IMR-90 (cell line): ENCODE measurements at regions not wholly inside any gene's neighbourhood (a gene's known extent, or its start where the extent isn't known, plus 50 kb on each side); places are given as distances from the start of the nearest gene placed in this dataset.

Experiments
- ATAC-seq: fragments of 200-7000 bp; cut with Tn5 transposase; 2 replicates; pipeline ENCODE4 v1.9.1; 2020; ENCODE audit warnings: low read depth, mild to moderate bottlenecking, moderate library complexity
- BruUV-seq: library from RNA; stranded (reverse); fragments of 400-500 nt; replicated peaks from 2 replicates; lab custom pipeline; 2021; lab: Mats Ljungman, UMichigan
- CTCF ChIA-PET: fragments of 300-600 bp; formaldehyde crosslinking; extraction: SDS; loops from one replicate; lab custom pipeline; 2021; ENCODE audit warnings: antibody characterized with exemption; lab: Yijun Ruan, JAX
- POLR2A ChIA-PET: fragments of 300-600 bp; sonication (Branson Sonifier 250); formaldehyde crosslinking; loops from one replicate; lab custom pipeline; 2022; ENCODE audit warnings: antibody characterized with exemption; ENCODE audit not compliant: unreplicated experiment; lab: Charles Lee
- DNase-seq: peaks from one replicate; pipeline ENCODE4 v3.0.0; 2013
- H2AFZ ChIP-seq: replicated peaks from 2 replicates; pipeline ENCODE3; 2013; ENCODE audit warnings: low read length, mild to moderate bottlenecking; ENCODE audit not compliant: poor library complexity
- H2AK5ac ChIP-seq: 2 replicates; pipeline ENCODE4 v1.6.1; 2013; ENCODE audit warnings: low read depth, low read length, inconsistent platforms
- H2AK9ac ChIP-seq: replicated peaks from 2 replicates; pipeline ENCODE3; 2013; ENCODE audit warnings: mild to moderate bottlenecking, low read depth, low read length, moderate library complexity; ENCODE audit not compliant: poor library complexity
- H2BK120ac ChIP-seq: 2 replicates; pipeline ENCODE4 v1.6.1; 2013; ENCODE audit warnings: low read depth, low read length, inconsistent platforms
- H2BK15ac ChIP-seq: 3 replicates; pipeline ENCODE4 v1.6.1; 2013; ENCODE audit warnings: low read depth, low read length, inconsistent platforms
- H2BK20ac ChIP-seq: 2 replicates; pipeline ENCODE4 v1.6.1; 2013; ENCODE audit warnings: low read depth, mild to moderate bottlenecking, inconsistent platforms, low read length, moderate library complexity
- H2BK5ac ChIP-seq: 2 replicates; pipeline ENCODE4 v1.6.1; 2013; ENCODE audit warnings: mild to moderate bottlenecking, low read depth, low read length, inconsistent platforms; ENCODE audit not compliant: poor library complexity, severe bottlenecking
- H3K14ac ChIP-seq: replicated peaks from 2 replicates; pipeline ENCODE4 v1.6.1; 2013; ENCODE audit warnings: low read depth, low read length, inconsistent platforms
- H3K18ac ChIP-seq: 2 replicates; pipeline ENCODE4 v1.6.1; 2013; ENCODE audit warnings: low read depth, low read length, control low read depth
- H3K23ac ChIP-seq: 2 replicates; pipeline ENCODE4 v1.6.1; 2013; ENCODE audit warnings: low read depth, low read length, inconsistent platforms
- H3K27ac ChIP-seq: 2 replicates; pipeline ENCODE4 v1.5.1; 2013; ENCODE audit warnings: mild to moderate bottlenecking, control low read depth, low read length; ENCODE audit not compliant: insufficient read depth
- H3K27me3 ChIP-seq: 2 replicates; pipeline ENCODE4 v1.6.1; 2013; ENCODE audit warnings: low read length; ENCODE audit not compliant: control insufficient read depth, insufficient read depth
- H3K36me3 ChIP-seq: 2 replicates; pipeline ENCODE4 v1.6.1; 2013; ENCODE audit warnings: low read length, mixed read lengths; ENCODE audit not compliant: control insufficient read depth, insufficient read depth
- H3K4ac ChIP-seq: 2 replicates; pipeline ENCODE4 v1.6.1; 2013; ENCODE audit warnings: low read depth, low read length, inconsistent platforms
- H3K4me1 ChIP-seq: 2 replicates; pipeline ENCODE4 v1.6.1; 2013; ENCODE audit warnings: low read length, mixed read lengths; ENCODE audit not compliant: control insufficient read depth, insufficient read depth
- H3K4me2 ChIP-seq: 2 replicates; pipeline ENCODE4 v1.6.1; 2013; ENCODE audit warnings: low read depth, mild to moderate bottlenecking, control low read depth, low read length, moderate library complexity
- H3K4me3 ChIP-seq: 2 replicates; pipeline ENCODE4 v1.5.1; 2013; ENCODE audit warnings: low read depth, mild to moderate bottlenecking, control low read depth, low read length, moderate library complexity; ENCODE audit not compliant: insufficient read depth
- H3K56ac ChIP-seq: 2 replicates; pipeline ENCODE4 v1.6.1; 2013; ENCODE audit warnings: low read length, inconsistent platforms; ENCODE audit not compliant: insufficient read depth; ENCODE audit errors: extremely low read depth
- H3K79me1 ChIP-seq, 2 experiments: 2 replicates each; pipeline ENCODE4 v1.6.1; 2013; ENCODE audit warnings: low read length in 2 of 2, inconsistent platforms in 1 of 2, low read depth in 1 of 2
- H3K9ac ChIP-seq: 2 replicates; pipeline ENCODE4 v1.6.1; 2013; ENCODE audit warnings: low read depth, low read length, control low read depth
- H3K9me1 ChIP-seq: 2 replicates; pipeline ENCODE4 v1.6.1; 2013; ENCODE audit warnings: low read length, inconsistent platforms; ENCODE audit not compliant: insufficient read depth
- H3K9me3 ChIP-seq: 2 replicates; pipeline ENCODE4 v1.6.1; 2013; ENCODE audit warnings: low read length; ENCODE audit not compliant: control insufficient read depth, insufficient read depth
- H4K20me1 ChIP-seq: 2 replicates; pipeline ENCODE4 v1.6.1; 2013; ENCODE audit warnings: low read length, inconsistent platforms; ENCODE audit not compliant: insufficient read depth
- H4K5ac ChIP-seq: 2 replicates; pipeline ENCODE4 v1.6.1; 2013; ENCODE audit warnings: mild to moderate bottlenecking, low read depth, low read length, control low read depth
- H4K8ac ChIP-seq, 2 experiments: 2 replicates each; pipeline ENCODE4 v1.6.1; 2013; ENCODE audit warnings: low read depth in 2 of 2, low read length in 2 of 2, control low read depth in 1 of 2, inconsistent platforms in 1 of 2
- H4K91ac ChIP-seq: 2 replicates; pipeline ENCODE4 v1.6.1; 2013; ENCODE audit warnings: low read depth, low read length, inconsistent platforms; ENCODE audit not compliant: insufficient read depth
- BHLHE40 ChIP-seq: fragments of 150-350 bp; IDR thresholded peaks from 2 replicates; pipeline ENCODE4 v1.6.1; 2016; ENCODE audit warnings: mild to moderate bottlenecking, low read depth, low read length
- CEBPB ChIP-seq: IDR thresholded peaks from 2 replicates; pipeline ENCODE4 v1.6.1; 2012; ENCODE audit warnings: low read depth, low read length, improper control_type of control experiment
- CHD1 ChIP-seq: IDR thresholded peaks from 2 replicates; pipeline ENCODE4 v1.6.1; 2012; ENCODE audit warnings: low read depth, low read length, improper control_type of control experiment
- FOS ChIP-seq: fragments of 150-350 bp; IDR thresholded peaks from 2 replicates; pipeline ENCODE4 v1.6.1; 2016; ENCODE audit warnings: low read depth, low read length
- MAFK ChIP-seq: IDR thresholded peaks from 2 replicates; pipeline ENCODE4 v1.6.1; 2012; ENCODE audit warnings: low read depth, low read length, improper control_type of control experiment
- MAZ ChIP-seq: IDR thresholded peaks from 2 replicates; pipeline ENCODE4 v1.6.1; 2012; ENCODE audit warnings: low read depth, mild to moderate bottlenecking, low read length, improper control_type of control experiment, moderate library complexity, borderline replicate concordance
- MXI1 ChIP-seq: IDR thresholded peaks from 2 replicates; pipeline ENCODE4 v1.6.1; 2012; ENCODE audit warnings: low read depth, mild to moderate bottlenecking, low read length, moderate library complexity, borderline replicate concordance
- NFE2L2 ChIP-seq: fragments of 150-350 bp; IDR thresholded peaks from 2 replicates; pipeline ENCODE4 v1.6.1; 2016; ENCODE audit warnings: low read depth, mild to moderate bottlenecking, low read length
- POLR2A ChIP-seq: IDR thresholded peaks from 2 replicates; pipeline ENCODE4 v1.6.1; 2012; ENCODE audit warnings: mild to moderate bottlenecking, low read depth, low read length
- RAD21 ChIP-seq: IDR thresholded peaks from 2 replicates; pipeline ENCODE4 v1.6.1; 2012; ENCODE audit warnings: low read length, improper control_type of control experiment
- RCOR1 ChIP-seq: IDR thresholded peaks from 2 replicates; pipeline ENCODE4 v1.6.1; 2012; ENCODE audit warnings: mild to moderate bottlenecking, low read length, improper control_type of control experiment; ENCODE audit not compliant: insufficient replicate concordance
- RFX5 ChIP-seq: IDR thresholded peaks from 2 replicates; pipeline ENCODE4 v1.8.0; 2012; ENCODE audit warnings: low read depth, mild to moderate bottlenecking, low read length, moderate library complexity
- SMC3 ChIP-seq: fragments of 150-350 bp; IDR thresholded peaks from 2 replicates; pipeline ENCODE4 v1.6.1; 2016; ENCODE audit warnings: low read depth, mild to moderate bottlenecking, antibody characterized with exemption, low read length, moderate library complexity
- USF2 ChIP-seq: fragments of 150-350 bp; IDR thresholded peaks from 2 replicates; pipeline ENCODE4 v1.6.1; 2017; ENCODE audit warnings: mild to moderate bottlenecking, antibody characterized with exemption, low read length, low read depth
- WGBS, 2 experiments: methylation state at CpG; one replicate each; pipeline versions ENCODE4 v1.1.5 to v1.1.7; 2013; ENCODE audit warnings: missing lambda C conversion rate in 2 of 2; ENCODE audit not compliant: insufficient read length in 1 of 2; ENCODE audit errors: extremely low coverage in 2 of 2; 5-methylcytosine and 5-hydroxymethylcytosine counted together
- dilution Hi-C: fragments of 300-500 bp; cut with HindIII; formaldehyde crosslinking; loops from one replicate; pipeline ENCODE4 v1.14.3; 2018; ENCODE audit warnings: low sequenced_read_pairs; ENCODE audit not compliant: unreplicated experiment
- in situ Hi-C: fragments of 300-500 bp; cut with MboI; formaldehyde crosslinking; loops from 3 replicates; pipeline ENCODE4 v1.14.3; 2019; ENCODE audit warnings: low sequenced_read_pairs, inconsistent platforms, mixed read lengths
- intact Hi-C: fragments of 100-400 bp; cut with micrococcal nuclease; formaldehyde crosslinking; loops from 2 replicates; pipeline ENCODE4 v1.10.0; 2022
- TF ChIP-seq, protein P1 (sequence below): fragments of 150-350 bp; IDR thresholded peaks from 2 replicates; pipeline ENCODE4 v1.6.1; 2016; ENCODE audit warnings: low read depth, mild to moderate bottlenecking, low read length, moderate library complexity, borderline replicate concordance
- TF ChIP-seq, protein P2 (sequence below): conservative IDR thresholded peaks from 2 replicates; pipeline ENCODE4 v1.5.1; 2012; ENCODE audit warnings: mild to moderate bottlenecking, low read depth, low read length, improper control_type of control experiment

DNA sequence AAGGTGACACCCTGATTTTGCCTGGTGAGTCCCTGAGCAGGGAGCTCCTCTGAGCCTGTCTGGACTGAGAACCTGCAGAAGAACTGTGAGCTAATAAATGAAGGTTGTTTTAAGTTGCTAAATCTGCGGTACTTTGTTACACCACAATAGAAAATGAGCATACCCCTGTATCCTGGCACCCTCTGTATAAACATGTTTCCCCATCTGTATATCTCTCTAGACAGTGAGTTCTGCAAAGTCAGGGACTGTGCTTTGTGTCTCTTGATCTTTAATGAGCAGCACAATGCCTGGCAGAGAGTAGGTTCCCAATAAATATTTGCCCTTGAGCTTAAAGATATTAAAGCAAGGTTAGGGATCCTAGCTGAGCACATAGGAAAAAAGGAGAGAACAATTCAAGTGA is 228.8 kb downstream of the OMA1 start:
- H3K36me3 ChIP-seq: no peaks in the 10 kb centered on the region
- H4K8ac ChIP-seq: no peak overlapping the region
- intact Hi-C loops (no loop called here), in situ Hi-C loops (no loop called here), dilution Hi-C loops (no loop called here)
- no peak overlapping the region for H2BK15ac ChIP-seq
- ChIA-PET CTCF (no interaction called here), POLR2A (no interaction called here)
- no CpG with 5 or more reads among the region's 1 CpG for WGBS, 2 experiments
- no peak overlapping the region for H3K27ac ChIP-seq
- H3K56ac ChIP-seq: no peak overlapping the region
- H3K14ac ChIP-seq: no peak overlapping the region
- no peak overlapping the region for H3K4me2 ChIP-seq
- ATAC-seq (no peak), DNase-seq (no peak)
- no TSS peak for BruUV-seq
- no peak overlapping the region for H2AFZ ChIP-seq
- H2BK120ac ChIP-seq: no peak overlapping the region
- H3K9me3 ChIP-seq: no peaks in the 10 kb centered on the region
- no peaks in the 10 kb centered on the region for H3K9me1 ChIP-seq
- no peaks in the 10 kb centered on the region for H3K27me3 ChIP-seq
- no peak overlapping the region for H4K91ac ChIP-seq
- H2AK9ac ChIP-seq: no peak overlapping the region
- no peaks in the 10 kb centered on the region for H3K79me1 ChIP-seq
- TF ChIP-seq POLR2A (no peak), NFE2L2 (no peak), CEBPB (no peak), MXI1 (no peak), SMC3 (no peak), RAD21 (no peak), RFX5 (no peak), USF2 (no peak), BHLHE40 (no peak), MAZ (no peak), RCOR1 (no peak), FOS (no peak), CHD1 (no peak), MAFK (no peak)
- TF ChIP-seq, protein P1, sequence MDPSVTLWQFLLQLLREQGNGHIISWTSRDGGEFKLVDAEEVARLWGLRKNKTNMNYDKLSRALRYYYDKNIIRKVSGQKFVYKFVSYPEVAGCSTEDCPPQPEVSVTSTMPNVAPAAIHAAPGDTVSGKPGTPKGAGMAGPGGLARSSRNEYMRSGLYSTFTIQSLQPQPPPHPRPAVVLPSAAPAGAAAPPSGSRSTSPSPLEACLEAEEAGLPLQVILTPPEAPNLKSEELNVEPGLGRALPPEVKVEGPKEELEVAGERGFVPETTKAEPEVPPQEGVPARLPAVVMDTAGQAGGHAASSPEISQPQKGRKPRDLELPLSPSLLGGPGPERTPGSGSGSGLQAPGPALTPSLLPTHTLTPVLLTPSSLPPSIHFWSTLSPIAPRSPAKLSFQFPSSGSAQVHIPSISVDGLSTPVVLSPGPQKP: no peak
- TF ChIP-seq, protein P2, sequence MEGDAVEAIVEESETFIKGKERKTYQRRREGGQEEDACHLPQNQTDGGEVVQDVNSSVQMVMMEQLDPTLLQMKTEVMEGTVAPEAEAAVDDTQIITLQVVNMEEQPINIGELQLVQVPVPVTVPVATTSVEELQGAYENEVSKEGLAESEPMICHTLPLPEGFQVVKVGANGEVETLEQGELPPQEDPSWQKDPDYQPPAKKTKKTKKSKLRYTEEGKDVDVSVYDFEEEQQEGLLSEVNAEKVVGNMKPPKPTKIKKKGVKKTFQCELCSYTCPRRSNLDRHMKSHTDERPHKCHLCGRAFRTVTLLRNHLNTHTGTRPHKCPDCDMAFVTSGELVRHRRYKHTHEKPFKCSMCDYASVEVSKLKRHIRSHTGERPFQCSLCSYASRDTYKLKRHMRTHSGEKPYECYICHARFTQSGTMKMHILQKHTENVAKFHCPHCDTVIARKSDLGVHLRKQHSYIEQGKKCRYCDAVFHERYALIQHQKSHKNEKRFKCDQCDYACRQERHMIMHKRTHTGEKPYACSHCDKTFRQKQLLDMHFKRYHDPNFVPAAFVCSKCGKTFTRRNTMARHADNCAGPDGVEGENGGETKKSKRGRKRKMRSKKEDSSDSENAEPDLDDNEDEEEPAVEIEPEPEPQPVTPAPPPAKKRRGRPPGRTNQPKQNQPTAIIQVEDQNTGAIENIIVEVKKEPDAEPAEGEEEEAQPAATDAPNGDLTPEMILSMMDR: no peak
- no peaks in the 10 kb centered on the region for H4K20me1 ChIP-seq
- no peak overlapping the region for H3K23ac ChIP-seq
- no peak overlapping the region for H3K4me3 ChIP-seq
- H2AK5ac ChIP-seq: no peak overlapping the region
- H3K4me1 ChIP-seq: no peaks in the 10 kb centered on the region
- H3K4ac ChIP-seq: no peak overlapping the region
- H4K5ac ChIP-seq: no peak overlapping the region
- no peak overlapping the region for H3K9ac ChIP-seq
- H2BK5ac ChIP-seq: no peak overlapping the region
- no peak overlapping the region for H2BK20ac ChIP-seq
- no peak overlapping the region for H3K18ac ChIP-seq
